Suppressor macrophage (primary cell): ENCODE measurements at regions not wholly inside any gene's neighbourhood (a gene's known extent, or its start where the extent isn't known, plus 50 kb on each side); places are given as distances from the start of the nearest gene placed in this dataset.

Source experiments
- DNase-seq, 4 experiments: peaks; one replicate each; pipeline ENCODE4 v3.0.0-alpha.2; 2020 to 2022

GRCh38 chrX:94361241-94361640 lies 687.2 kb downstream of the FAM133A start:
- DNase-seq, result no peak

GRCh38 chrX:94365736-94366135 lies 691.7 kb downstream of the FAM133A start:
- DNase-seq, result no peak

- no peak for DNase-seq
These were observed 692.6 kb downstream of the FAM133A start for GRCh38 chrX:94366616-94367015.

GRCh38 chrX:94389044-94389443 lies 715.0 kb downstream of the FAM133A start:
- no peak for DNase-seq

- DNase-seq, result no peak
These were observed 726.5 kb downstream of the FAM133A start for GRCh38 chrX:94400488-94400887.

- DNase-seq, result no peak
These were observed 727.4 kb downstream of the FAM133A start for GRCh38 chrX:94401426-94401825.

- DNase-seq, result no peak
These were observed 740.7 kb downstream of the FAM133A start for GRCh38 chrX:94414746-94415145.

GRCh38 chrX:94418065-94418464 lies 744.1 kb downstream of the FAM133A start:
- no peak for DNase-seq

- no peak for DNase-seq
These were observed 750.5 kb downstream of the FAM133A start for GRCh38 chrX:94424456-94424855.

- no peak for DNase-seq
These were observed 756.1 kb downstream of the FAM133A start for GRCh38 chrX:94430091-94430490.

GRCh38 chrX:94435799-94436198 lies 761.8 kb downstream of the FAM133A start:
- no peak for DNase-seq

GRCh38 chrX:94454159-94454558 lies 780.2 kb downstream of the FAM133A start:
- DNase-seq, result no peak

GRCh38 chrX:94454606-94455005 lies 780.6 kb downstream of the FAM133A start:
- no peak for DNase-seq

- no peak for DNase-seq
These were observed 781.8 kb downstream of the FAM133A start for GRCh38 chrX:94455782-94456181.

- no peak for DNase-seq
These were observed 818.5 kb downstream of the FAM133A start for GRCh38 chrX:94492541-94492940.

- DNase-seq, result no peak
These were observed 819.4 kb downstream of the FAM133A start for GRCh38 chrX:94493405-94493804.

GRCh38 chrX:94511564-94511963 lies 837.6 kb downstream of the FAM133A start:
- no peak for DNase-seq

- DNase-seq, result no peak
These were observed 841.0 kb downstream of the FAM133A start for GRCh38 chrX:94515009-94515408.

- no peak for DNase-seq
These were observed 850.9 kb downstream of the FAM133A start for GRCh38 chrX:94524867-94525266.

- no peak for DNase-seq
These were observed 871.7 kb downstream of the FAM133A start for GRCh38 chrX:94545722-94546121.

- no peak for DNase-seq
These were observed 877.8 kb downstream of the FAM133A start for GRCh38 chrX:94551831-94552230.

- no peak for DNase-seq
These were observed 886.9 kb downstream of the FAM133A start for GRCh38 chrX:94560930-94561329.

GRCh38 chrX:94576367-94577004 lies 902.5 kb downstream of the FAM133A start:
- no peak for DNase-seq

- DNase-seq, result no peak
These were observed 926.1 kb downstream of the FAM133A start for GRCh38 chrX:94600077-94600476.

GRCh38 chrX:94612140-94612539 lies 938.1 kb downstream of the FAM133A start:
- DNase-seq, result no peak
